ENCODE measurements at regions not wholly inside any gene's neighbourhood (a gene's known extent, or its start where the extent isn't known, plus 50 kb on each side); places are given as distances from the start of the nearest gene placed in this dataset.

DNA sequence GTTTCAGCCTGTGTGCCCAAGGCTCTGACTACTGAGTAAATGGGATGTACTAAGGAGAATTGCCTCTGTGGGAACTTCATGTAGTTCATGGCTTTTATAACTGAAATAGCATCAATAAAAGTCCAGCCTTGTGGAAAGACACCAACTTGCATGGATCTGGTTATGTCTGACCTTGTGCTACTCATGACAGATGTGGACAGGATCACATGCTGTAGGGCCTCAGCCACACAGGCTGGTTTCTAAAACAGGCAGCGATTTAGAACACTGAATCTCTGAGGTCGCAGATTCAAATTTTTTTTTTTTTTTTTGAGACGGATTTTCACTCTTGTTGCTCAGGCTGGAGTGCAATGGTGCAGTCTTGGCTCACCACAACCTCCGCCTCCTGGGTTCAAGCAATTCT is 66.5 kb upstream of the SPIN1 start:
- no peaks in the 10 kb centered on the region for H3K9me3 ChIP-seq (ENCODE audit: low read depth, low read length, poor library complexity, severe bottlenecking)
- no peak for TF ChIP-seq EZH2 (IDR thresholded peaks at IDR 0.05; ENCODE audit: borderline replicate concordance, low read depth, low read length, poor library complexity, severe bottlenecking)
- TF ChIP-seq, protein P1, sequence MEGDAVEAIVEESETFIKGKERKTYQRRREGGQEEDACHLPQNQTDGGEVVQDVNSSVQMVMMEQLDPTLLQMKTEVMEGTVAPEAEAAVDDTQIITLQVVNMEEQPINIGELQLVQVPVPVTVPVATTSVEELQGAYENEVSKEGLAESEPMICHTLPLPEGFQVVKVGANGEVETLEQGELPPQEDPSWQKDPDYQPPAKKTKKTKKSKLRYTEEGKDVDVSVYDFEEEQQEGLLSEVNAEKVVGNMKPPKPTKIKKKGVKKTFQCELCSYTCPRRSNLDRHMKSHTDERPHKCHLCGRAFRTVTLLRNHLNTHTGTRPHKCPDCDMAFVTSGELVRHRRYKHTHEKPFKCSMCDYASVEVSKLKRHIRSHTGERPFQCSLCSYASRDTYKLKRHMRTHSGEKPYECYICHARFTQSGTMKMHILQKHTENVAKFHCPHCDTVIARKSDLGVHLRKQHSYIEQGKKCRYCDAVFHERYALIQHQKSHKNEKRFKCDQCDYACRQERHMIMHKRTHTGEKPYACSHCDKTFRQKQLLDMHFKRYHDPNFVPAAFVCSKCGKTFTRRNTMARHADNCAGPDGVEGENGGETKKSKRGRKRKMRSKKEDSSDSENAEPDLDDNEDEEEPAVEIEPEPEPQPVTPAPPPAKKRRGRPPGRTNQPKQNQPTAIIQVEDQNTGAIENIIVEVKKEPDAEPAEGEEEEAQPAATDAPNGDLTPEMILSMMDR (conservative IDR thresholded peaks at IDR 0.05; ENCODE audit: low read depth, low read length), result no peak
- no peak overlapping the region for H3K27ac ChIP-seq (ENCODE audit: low read depth, low read length, poor library complexity, severe bottlenecking)
- POLR2A ChIA-PET (ENCODE audit: low non-redundant PET), result no interaction called here
- H3K4me3 ChIP-seq (ENCODE audit: low read depth, low read length, poor library complexity, severe bottlenecking), result no peak overlapping the region
- BruUV-seq (replicated peaks), result no TSS peak
- no peak for DNase-seq (ENCODE audit: low spot score)
- no peaks in the 10 kb centered on the region for H3K4me1 ChIP-seq (ENCODE audit: insufficient read depth, low read length, poor library complexity, severe bottlenecking)
- intact Hi-C loops (cut with micrococcal nuclease; ENCODE audit: unreplicated experiment), result no loop called here
- H3K27me3 ChIP-seq (replicated peaks; ENCODE audit: insufficient read depth, low read depth, low read length, poor library complexity), result no peaks in the 10 kb centered on the region
- H3K36me3 ChIP-seq (ENCODE audit: insufficient read depth, low read length, poor library complexity, severe bottlenecking), result no peaks in the 10 kb centered on the region
- CTCF ChIA-PET, result no interaction called here

DNA sequence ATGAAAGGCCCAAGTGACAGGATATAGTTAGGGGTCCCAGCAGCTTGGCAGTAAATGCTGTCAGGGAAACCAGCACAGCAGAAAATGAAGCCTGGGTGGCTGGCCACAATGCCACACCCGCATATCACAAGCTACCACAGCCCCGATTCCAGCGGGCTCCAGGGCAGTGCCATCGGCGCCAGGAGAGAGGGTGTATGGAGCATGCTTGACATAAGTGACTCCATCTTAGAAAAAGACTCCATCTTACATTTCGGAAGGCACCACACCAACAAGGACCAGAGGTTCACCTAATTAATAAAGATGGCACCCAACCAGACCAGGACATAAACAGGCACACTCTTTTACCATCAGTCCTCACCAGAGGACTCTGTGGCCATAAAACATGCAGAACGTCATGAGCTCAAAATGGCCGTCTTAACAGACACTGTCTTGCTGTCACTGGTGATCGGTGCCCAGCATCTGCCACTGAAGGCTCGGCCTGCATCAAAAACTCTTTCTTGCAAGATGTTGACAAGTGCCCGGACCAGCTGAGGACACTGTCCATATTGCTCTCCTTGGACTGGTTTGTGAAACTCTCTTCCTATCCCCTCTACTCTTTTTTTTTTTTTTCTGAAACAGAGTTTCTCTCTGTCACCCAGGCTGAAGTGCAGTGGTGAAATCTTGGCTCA is 67.4 kb upstream of the SPIN1 start:
- H3K9me3 ChIP-seq (ENCODE audit: low read depth, low read length, poor library complexity, severe bottlenecking), result no peaks in the 10 kb centered on the region
- H3K36me3 ChIP-seq (ENCODE audit: insufficient read depth, low read length, poor library complexity, severe bottlenecking), result no peaks in the 10 kb centered on the region
- no TSS peak for BruUV-seq (replicated peaks)
- intact Hi-C loops (cut with micrococcal nuclease; ENCODE audit: unreplicated experiment), result no loop called here
- ChIA-PET CTCF (no interaction called here), POLR2A (ENCODE audit: low non-redundant PET) (no interaction called here)
- no peaks in the 10 kb centered on the region for H3K4me1 ChIP-seq (ENCODE audit: insufficient read depth, low read length, poor library complexity, severe bottlenecking)
- H3K27ac ChIP-seq (ENCODE audit: low read depth, low read length, poor library complexity, severe bottlenecking), result no peak overlapping the region
- DNase-seq (ENCODE audit: low spot score), result no peak
- H3K4me3 ChIP-seq (ENCODE audit: low read depth, low read length, poor library complexity, severe bottlenecking), result no peak overlapping the region
- H3K27me3 ChIP-seq (replicated peaks; ENCODE audit: insufficient read depth, low read depth, low read length, poor library complexity), result no peaks in the 10 kb centered on the region
- TF ChIP-seq, protein P1 (conservative IDR thresholded peaks at IDR 0.05; ENCODE audit: low read depth, low read length), result no peak
- TF ChIP-seq EZH2 (IDR thresholded peaks at IDR 0.05; ENCODE audit: borderline replicate concordance, low read depth, low read length, poor library complexity, severe bottlenecking), result no peak

DNA sequence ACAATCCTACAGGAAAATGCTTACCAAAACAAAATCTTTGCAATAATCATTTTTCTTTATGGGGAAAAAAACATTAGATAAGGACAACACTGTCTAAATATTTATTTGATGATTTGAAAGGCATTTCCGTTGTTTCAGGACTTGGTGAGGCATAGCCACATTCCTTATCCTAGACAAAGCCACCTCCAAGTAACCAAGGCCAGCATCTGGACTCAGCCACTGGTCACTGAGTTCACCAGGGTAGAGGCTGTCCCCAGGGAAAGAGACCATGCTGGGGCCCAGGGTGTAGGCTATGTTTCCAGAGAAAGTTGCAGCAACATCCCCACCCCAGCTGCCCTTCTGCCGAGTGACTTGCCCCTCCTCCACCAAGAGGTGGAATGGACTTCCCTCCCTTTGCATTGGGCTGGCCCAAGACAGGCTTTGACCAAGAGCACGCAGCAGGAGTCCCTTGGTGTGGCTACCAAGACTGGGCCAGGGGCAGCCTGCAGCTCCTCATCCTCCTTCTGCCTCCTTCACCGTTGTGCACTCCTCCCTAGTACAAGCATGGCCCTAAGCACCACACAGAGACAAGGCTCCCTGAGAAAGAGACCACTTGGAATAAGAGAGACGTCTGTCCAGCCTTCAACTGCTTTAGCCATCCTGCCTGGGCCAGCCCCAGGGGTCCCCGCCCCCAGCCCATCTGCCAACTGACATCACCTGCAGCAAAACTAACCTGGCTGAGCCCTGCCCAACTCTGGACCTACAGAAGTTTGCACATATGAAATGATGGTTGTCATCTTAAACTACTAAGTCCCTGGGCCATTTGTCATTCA is 68.1 kb upstream of the SPIN1 start:
- Histone ChIP-seq H3K4me1 (ENCODE audit: insufficient read depth, low read length, poor library complexity, severe bottlenecking) (no peaks in the 10 kb centered on the region), H3K27ac (ENCODE audit: low read depth, low read length, poor library complexity, severe bottlenecking) (no peak overlapping the region), H3K27me3 (replicated peaks; ENCODE audit: insufficient read depth, low read depth, low read length, poor library complexity) (no peaks in the 10 kb centered on the region), H3K4me3 (ENCODE audit: low read depth, low read length, poor library complexity, severe bottlenecking) (no peak overlapping the region), H3K36me3 (ENCODE audit: insufficient read depth, low read length, poor library complexity, severe bottlenecking) (no peaks in the 10 kb centered on the region), H3K9me3 (ENCODE audit: low read depth, low read length, poor library complexity, severe bottlenecking) (no peaks in the 10 kb centered on the region)
- intact Hi-C loops (cut with micrococcal nuclease; ENCODE audit: unreplicated experiment), result no loop called here
- no peak for DNase-seq (ENCODE audit: low spot score)
- TF ChIP-seq, protein P1 (conservative IDR thresholded peaks at IDR 0.05; ENCODE audit: low read depth, low read length), result no peak
- TF ChIP-seq EZH2 (IDR thresholded peaks at IDR 0.05; ENCODE audit: borderline replicate concordance, low read depth, low read length, poor library complexity, severe bottlenecking), result no peak
- BruUV-seq (replicated peaks), result no TSS peak
- ChIA-PET POLR2A (ENCODE audit: low non-redundant PET) (no interaction called here), CTCF (no interaction called here)
